DMS79 treated with DMSO at 0.1 percent for 48 hours (cell line): ENCODE measurements at regions not wholly inside any gene's neighbourhood (a gene's known extent, or its start where the extent isn't known, plus 50 kb on each side); places are given as distances from the start of the nearest gene placed in this dataset.

ENCODE experiments used
- DNase-seq: peaks from one replicate; lab custom pipeline; 2025; lab: John Stamatoyannopoulos, UW

GRCh38 chr18:21162786-21163185 is 51.2 kb upstream of the ROCK1 start:
- DNase-seq = no peak

GRCh38 chr18:21163647-21164547 is 52.3 kb upstream of the ROCK1 start:
- DNase-seq = no peak

GRCh38 chr18:21164548-21165095 is 53.0 kb upstream of the ROCK1 start:
- DNase-seq = no peak

GRCh38 chr18:21167641-21168377 is 56.2 kb upstream of the ROCK1 start:
- peak; percentile 91 for DNase-seq

GRCh38 chr18:21168880-21169279 is 57.3 kb upstream of the ROCK1 start:
- no peak for DNase-seq

- DNase-seq = no peak
Measured at GRCh38 chr18:21177822-21178221, 64.2 kb upstream of the GREB1L start.

- DNase-seq = peak; percentile 48
Measured at GRCh38 chr18:21179590-21180220, 62.3 kb upstream of the GREB1L start.

DNA sequence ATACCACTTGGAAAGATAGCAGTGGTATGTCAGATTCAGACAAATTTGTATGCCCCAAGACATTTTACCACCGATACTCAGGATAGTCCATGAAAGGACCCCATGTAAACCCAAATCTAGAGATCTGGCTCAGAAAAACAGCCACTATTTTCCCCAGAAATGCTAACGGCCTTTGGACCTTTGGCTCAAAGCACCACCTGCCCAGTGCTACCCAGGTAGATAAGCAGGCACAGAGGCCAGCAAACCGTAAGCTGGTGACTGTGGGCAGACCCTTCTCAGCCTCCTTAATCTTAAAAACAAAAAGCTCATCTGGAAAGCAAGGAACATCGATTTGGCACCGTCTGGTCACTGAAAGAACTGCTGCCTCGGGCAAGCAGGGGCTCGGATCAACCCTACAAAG is 61.4 kb upstream of the GREB1L start:
- DNase-seq = no peak

GRCh38 chr18:21181766-21182165 is 60.3 kb upstream of the GREB1L start:
- no peak for DNase-seq

DNA sequence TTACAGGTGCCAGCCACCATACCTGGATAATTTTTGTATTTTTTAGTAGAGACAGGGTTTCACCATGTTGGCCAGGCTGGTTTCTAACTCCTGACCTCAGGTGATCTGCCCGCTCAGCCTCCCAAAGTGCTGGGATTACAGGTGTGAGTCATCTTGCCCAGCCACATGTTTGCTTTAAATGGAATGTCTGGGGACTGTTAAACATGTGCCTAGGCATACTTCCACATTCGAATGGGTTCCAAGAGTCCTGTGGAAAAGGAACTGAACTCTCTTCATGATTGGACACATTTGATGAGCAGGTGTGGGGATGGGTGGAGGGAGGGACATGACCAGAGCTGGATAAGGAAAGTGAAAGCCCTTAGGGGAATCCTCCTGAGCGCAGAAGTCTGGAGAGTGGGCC is 58.4 kb upstream of the GREB1L start:
- DNase-seq = no peak

GRCh38 chr18:21184396-21184996 is 57.5 kb upstream of the GREB1L start:
- no peak for DNase-seq

DNA sequence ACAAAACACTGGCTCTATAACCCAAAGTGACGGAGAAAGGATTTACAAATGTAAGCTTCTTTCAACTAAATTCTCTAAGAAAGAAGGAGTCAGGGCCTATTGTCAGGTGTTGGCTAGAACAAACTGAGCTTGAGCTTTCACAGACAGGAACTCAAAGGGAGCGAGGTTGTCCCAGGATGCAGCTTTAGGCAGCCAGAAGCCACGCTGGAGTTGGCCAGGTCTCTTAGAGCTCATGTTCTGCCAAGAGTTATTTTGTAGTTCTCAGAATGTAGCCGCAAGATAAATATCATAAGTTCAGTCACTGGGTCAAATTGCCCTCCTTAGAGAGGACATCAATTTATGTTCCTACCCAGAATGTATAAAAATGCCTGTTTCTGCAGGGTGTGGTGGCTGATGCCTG is 54.1 kb upstream of the GREB1L start:
- no peak for DNase-seq

DNA sequence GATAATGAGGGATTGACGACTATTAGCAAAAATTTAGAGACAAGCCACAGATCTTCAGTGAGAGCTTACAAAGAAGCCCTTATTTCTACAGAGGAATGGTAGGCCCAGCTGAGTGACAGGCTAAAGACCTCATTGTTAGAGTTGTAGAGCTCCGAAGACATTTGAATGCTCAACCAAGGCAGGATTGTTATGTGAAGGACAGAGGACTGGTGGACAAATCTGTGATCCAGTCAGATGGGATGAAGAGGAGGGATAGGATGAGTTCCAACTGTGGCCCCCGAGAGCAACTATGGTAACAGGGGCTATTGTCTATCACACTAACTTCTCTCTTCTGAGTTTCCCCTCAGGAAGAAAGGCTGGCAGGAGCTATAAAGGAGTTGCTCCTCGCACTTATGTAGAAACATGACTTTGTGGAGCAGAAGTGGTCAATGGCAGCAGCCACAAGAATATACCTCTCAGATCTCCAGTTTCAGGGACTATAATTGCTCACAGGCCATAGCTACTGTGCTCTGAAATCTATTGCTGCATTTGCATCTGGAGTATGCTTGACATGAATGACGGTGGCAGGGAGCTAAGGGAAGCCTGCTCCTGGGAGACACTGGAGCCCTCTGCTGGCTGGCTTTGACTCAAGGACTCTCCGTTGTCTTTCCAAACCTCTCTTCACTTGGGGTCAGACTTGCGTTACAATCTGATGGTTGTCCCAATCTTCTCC is 50.3 kb upstream of the GREB1L start:
- peak; percentile 36 for DNase-seq
